ENCODE measurements at regions not wholly inside any gene's neighbourhood (a gene's known extent, or its start where the extent isn't known, plus 50 kb on each side); places are given as distances from the start of the nearest gene placed in this dataset.

- Histone ChIP-seq H3K27ac (ENCODE audit: low read depth in 1 of 2, low read length in 2 of 2) (no peak overlapping the region), H3K9ac (ENCODE audit: insufficient read depth, low read length, poor library complexity, severe bottlenecking) (no peak overlapping the region), H4K20me1 (ENCODE audit: insufficient read depth, low read length) (no peaks in the 10 kb centered on the region), H3K4me2 (replicated peaks; ENCODE audit: extremely low read depth, low read length, poor library complexity, severe bottlenecking) (no peak overlapping the region), H3K79me2 (ENCODE audit: insufficient read depth, low read length) (no peaks in the 10 kb centered on the region), H3K9me3 (replicated peaks in 1 of 2; ENCODE audit: control insufficient read depth in 1 of 2, insufficient read depth in 1 of 2, low read length in 2 of 2) (no peaks in the 10 kb centered on the region), H2AFZ (ENCODE audit: insufficient read depth, low read depth, low read length, poor library complexity, severe bottlenecking) (no peak overlapping the region), H3K4me3 (replicated peaks in 1 of 3; ENCODE audit: low read depth in 2 of 3, low read length in 3 of 3) (no peak overlapping the region), H3K4me1 (ENCODE audit: control insufficient read depth in 1 of 2, insufficient read depth in 2 of 2, low read length in 2 of 2) (no peaks in the 10 kb centered on the region), H3K36me3 (replicated peaks in 1 of 2; ENCODE audit: control insufficient read depth in 1 of 2, insufficient read depth in 2 of 2, low read length in 2 of 2) (no peaks in the 10 kb centered on the region), H3K27me3 (ENCODE audit: control insufficient read depth in 2 of 2, insufficient read depth in 2 of 2, low read length in 2 of 2) (no peaks in the 10 kb centered on the region)
- H3K4me3 Mint-ChIP-seq = no peak overlapping the region
- no peak for DNase-seq
- no CpG with 5 or more reads among the region's 1 CpG for WGBS (ENCODE audit: insufficient coverage)
- H3K27ac Mint-ChIP-seq = no peak overlapping the region
- intact Hi-C loops (cut with micrococcal nuclease) = no loop called here
- no peak for TF ChIP-seq CTCF (IDR thresholded peaks at IDR 0.05)
- peaks cover 0 to 3% (median 0%) of the 10 kb centered on the region in 7 donors for H3K9me3 Mint-ChIP-seq
- H3K36me3 Mint-ChIP-seq = no peaks in the 10 kb centered on the region
- no peaks in the 10 kb centered on the region for H3K27me3 Mint-ChIP-seq (ENCODE audit: low read depth in 3 of 3)
- no peaks in the 10 kb centered on the region for H3K4me1 Mint-ChIP-seq
These were observed 833.3 kb upstream of the PRMT6 start for GRCh38 chr1:106223213-106223612.

GRCh38 chr1:106224426-106224825 lies 832.0 kb upstream of the PRMT6 start:
- H3K4me3 Mint-ChIP-seq = no peak overlapping the region
- Histone ChIP-seq H3K4me1 (ENCODE audit: control insufficient read depth in 1 of 2, insufficient read depth in 2 of 2, low read length in 2 of 2) (no peaks in the 10 kb centered on the region), H3K9me3 (replicated peaks in 1 of 2; ENCODE audit: control insufficient read depth in 1 of 2, insufficient read depth in 1 of 2, low read length in 2 of 2) (no peaks in the 10 kb centered on the region), H3K79me2 (ENCODE audit: insufficient read depth, low read length) (no peaks in the 10 kb centered on the region), H4K20me1 (ENCODE audit: insufficient read depth, low read length) (no peaks in the 10 kb centered on the region), H3K27me3 (ENCODE audit: control insufficient read depth in 2 of 2, insufficient read depth in 2 of 2, low read length in 2 of 2) (no peaks in the 10 kb centered on the region), H3K9ac (ENCODE audit: insufficient read depth, low read length, poor library complexity, severe bottlenecking) (no peak overlapping the region), H2AFZ (ENCODE audit: insufficient read depth, low read depth, low read length, poor library complexity, severe bottlenecking) (no peak overlapping the region), H3K4me2 (replicated peaks; ENCODE audit: extremely low read depth, low read length, poor library complexity, severe bottlenecking) (no peak overlapping the region), H3K27ac (ENCODE audit: low read depth in 1 of 2, low read length in 2 of 2) (no peak overlapping the region), H3K36me3 (replicated peaks in 1 of 2; ENCODE audit: control insufficient read depth in 1 of 2, insufficient read depth in 2 of 2, low read length in 2 of 2) (no peaks in the 10 kb centered on the region), H3K4me3 (replicated peaks in 1 of 3; ENCODE audit: low read depth in 2 of 3, low read length in 3 of 3) (no peak overlapping the region)
- no peak for TF ChIP-seq CTCF (IDR thresholded peaks at IDR 0.05)
- no peaks in the 10 kb centered on the region for H3K4me1 Mint-ChIP-seq
- no peaks in the 10 kb centered on the region for H3K36me3 Mint-ChIP-seq
- intact Hi-C loops (cut with micrococcal nuclease) = no loop called here
- peaks cover 0 to 1% (median 0%) of the 10 kb centered on the region in 3 donors for H3K27me3 Mint-ChIP-seq (ENCODE audit: low read depth in 3 of 3)
- no CpG with 5 or more reads among the region's 1 CpG for WGBS (ENCODE audit: insufficient coverage)
- DNase-seq = no peak
- no peak overlapping the region for H3K27ac Mint-ChIP-seq
- peaks cover 0 to 3% (median 0%) of the 10 kb centered on the region in 7 donors for H3K9me3 Mint-ChIP-seq
